ENCODE measurements at regions not wholly inside any gene's neighbourhood (a gene's known extent, or its start where the extent isn't known, plus 50 kb on each side); places are given as distances from the start of the nearest gene placed in this dataset.
"Not testable (repeated sequence)": the region's sequence is repeated elsewhere in the genome, so short reads cannot be mapped to it uniquely, and the experiment has no call there.

- DNase-seq, result not testable (repeated sequence)
These were observed 571.7 kb upstream of the TGIF2LX start for GRCh38 chrX:89350024-89350423.

GRCh38 chrX:89369904-89370303 lies 551.8 kb upstream of the TGIF2LX start:
- DNase-seq, result not testable (repeated sequence)

- peak in 1 of 5 donors; percentile 0 for DNase-seq
These were observed 528.7 kb upstream of the TGIF2LX start for GRCh38 chrX:89393004-89393403.

GRCh38 chrX:89402818-89403217 lies 518.9 kb upstream of the TGIF2LX start:
- not testable (repeated sequence) for DNase-seq

- not testable (repeated sequence) for DNase-seq
These were observed 516.6 kb upstream of the TGIF2LX start for GRCh38 chrX:89405148-89405547.

- peak in 1 of 5 donors; percentile 4 for DNase-seq
These were observed 504.8 kb upstream of the TGIF2LX start for GRCh38 chrX:89416930-89417329.

GRCh38 chrX:89432652-89433231 lies 489.0 kb upstream of the TGIF2LX start:
- not testable (repeated sequence) for DNase-seq
